HepG2 (cell line): ENCODE measurements at regions not wholly inside any gene's neighbourhood (a gene's known extent, or its start where the extent isn't known, plus 50 kb on each side); places are given as distances from the start of the nearest gene placed in this dataset.

ENCODE experiments used
- ATAC-seq: fragments of 200-7000 bp; cut with Tn5 transposase; 3 replicates; pipeline ENCODE4 v1.9.1; 2020; ENCODE audit warnings: mild to moderate bottlenecking, moderate library complexity
- BruUV-seq: library from RNA; stranded (reverse); fragments of 400-500 nt; replicated peaks from 2 replicates; lab custom pipeline; 2021; lab: Mats Ljungman, UMichigan
- CTCF ChIA-PET: fragments of 300-600 bp; formaldehyde crosslinking; extraction: SDS; loops from one replicate; lab custom pipeline; 2021; ENCODE audit warnings: low total read pairs, inconsistent platforms, low intra/inter-chr PET ratio; lab: Yijun Ruan, JAX
- POLR2A ChIA-PET: fragments of 350-600 bp; sonication (Branson Sonifier 250); formaldehyde crosslinking; loops from one replicate; lab custom pipeline; 2020; ENCODE audit warnings: antibody characterized with exemption, inconsistent platforms; lab: Yijun Ruan, JAX
- DNase-seq: peaks from one replicate; pipeline ENCODE4 v3.0.0-alpha.2; 2015; ENCODE audit warnings: low spot score
- FAIRE-seq: peaks from 3 replicates; lab custom pipeline; 2011; peaks lifted over from hg19 to GRCh38; lab: Jason Lieb, UNC
- H2AFZ ChIP-seq: one replicate; pipeline ENCODE4 v1.6.1; 2011; ENCODE audit warnings: low read length, inconsistent platforms
- H3K27ac ChIP-seq: fragments of 300-600 bp; 3 replicates; pipeline ENCODE4 v1.8.0; 2011; ENCODE audit warnings: mixed run types, mild to moderate bottlenecking, mixed read lengths, low read length, inconsistent platforms; ENCODE audit not compliant: insufficient read depth; ENCODE audit errors: extremely low read length
- H3K27me3 ChIP-seq, 2 experiments: fragments of 200-600 bp in 1 of 2; 2 replicates in 1 of 2; 3 replicates in 1 of 2; pipeline versions ENCODE4 v1.6.0 to v1.8.0; 2011; ENCODE audit warnings: low read length in 2 of 2, mild to moderate bottlenecking in 2 of 2, moderate library complexity in 2 of 2, inconsistent platforms in 1 of 2; ENCODE audit not compliant: insufficient read depth in 2 of 2, control insufficient read depth in 1 of 2
- H3K36me3 ChIP-seq, 2 experiments: fragments of 200-600 bp in 1 of 2; replicated peaks in 1 of 2; 2 replicates in 1 of 2; 3 replicates in 1 of 2; pipeline versions ENCODE4 v1.5.1 to v1.8.0; 2011; ENCODE audit warnings: low read length in 2 of 2, inconsistent platforms in 1 of 2; ENCODE audit not compliant: insufficient read depth in 2 of 2, control insufficient read depth in 1 of 2
- H3K4me1 ChIP-seq: 2 replicates; pipeline ENCODE4 v1.5.1; 2012; ENCODE audit warnings: low read length, inconsistent platforms; ENCODE audit not compliant: insufficient read depth
- H3K4me2 ChIP-seq: 2 replicates; pipeline ENCODE4 v1.6.0; 2011; ENCODE audit warnings: low read depth, low read length, inconsistent platforms
- H3K4me3 ChIP-seq, 3 experiments: fragments of 200-600 bp in 1 of 3; sonication (generic), shearing (Covaris generic) in 1 of 3; replicated peaks in 1 of 3; 2 replicates each; pipeline ENCODE4 v1.5.1; 2011 to 2016; ENCODE audit warnings: low read length in 3 of 3, inconsistent platforms in 2 of 3, low read depth in 2 of 3, mild to moderate bottlenecking in 2 of 3, control low read depth in 1 of 3, mixed read lengths in 1 of 3; ENCODE audit not compliant: insufficient read depth in 1 of 3
- H3K79me2 ChIP-seq: one replicate; pipeline ENCODE4 v1.6.1; 2011; ENCODE audit warnings: low read length, inconsistent platforms; ENCODE audit not compliant: insufficient read depth
- H3K9ac ChIP-seq: 2 replicates; pipeline ENCODE4 v1.6.0; 2011; ENCODE audit warnings: mild to moderate bottlenecking, low read depth, low read length, inconsistent platforms; ENCODE audit not compliant: insufficient read depth
- H3K9me3 ChIP-seq: 2 replicates; pipeline ENCODE4 v1.5.1; 2012; ENCODE audit warnings: mild to moderate bottlenecking, low read length
- H4K20me1 ChIP-seq: 2 replicates; pipeline ENCODE4 v1.6.0; 2011; ENCODE audit warnings: inconsistent platforms, mild to moderate bottlenecking, low read length, moderate library complexity; ENCODE audit not compliant: insufficient read depth
- ARNTL ChIP-seq: sonication (generic); formaldehyde crosslinking; IDR thresholded peaks from 2 replicates; pipeline ENCODE4 v1.4.0; 2020; ENCODE audit warnings: mild to moderate bottlenecking, missing genetic modification reagents
- JUND ChIP-seq: sonication (generic); formaldehyde crosslinking; IDR thresholded peaks from 2 replicates; pipeline ENCODE4 v1.8.0; 2022; ENCODE audit warnings: mild to moderate bottlenecking, missing genetic modification reagents
- SNAPC4 ChIP-seq: sonication (generic); formaldehyde crosslinking; IDR thresholded peaks from 2 replicates; pipeline ENCODE4 v1.4.0; 2020; ENCODE audit warnings: mild to moderate bottlenecking, missing genetic modification reagents
- ZNF382 ChIP-seq: sonication (generic); formaldehyde crosslinking; IDR thresholded peaks from 2 replicates; pipeline ENCODE4 v1.5.0; 2020; ENCODE audit warnings: missing genetic modification reagents, mild to moderate bottlenecking, borderline replicate concordance
- ZNF572 ChIP-seq: sonication (generic); formaldehyde crosslinking; IDR thresholded peaks from 2 replicates; pipeline ENCODE4 v1.5.1; 2020; ENCODE audit warnings: mild to moderate bottlenecking, missing genetic modification reagents
- ZNF644 ChIP-seq: IDR thresholded peaks from 2 replicates; pipeline ENCODE4 v1.6.1; 2016; ENCODE audit warnings: low read depth
- ZNF841 ChIP-seq: sonication (generic); formaldehyde crosslinking; IDR thresholded peaks from 2 replicates; pipeline ENCODE4 v1.8.1; 2023; ENCODE audit warnings: missing genetic modification reagents, borderline replicate concordance
- WGBS: methylation state at CpG from one replicate; pipeline ENCODE4 v1.1.6; 2017; ENCODE audit warnings: low lambda C conversion rate; 5-methylcytosine and 5-hydroxymethylcytosine counted together
- in situ Hi-C: cut with HindIII; loops from 2 replicates; pipeline ENCODE4 v1.10.0; 2017; ENCODE audit warnings: low pct_unique_long_range_greater_than_20kb; ENCODE audit not compliant: extremely low pct_ligation_motif_present
- intact Hi-C: fragments of 100-400 bp; cut with micrococcal nuclease; formaldehyde crosslinking; loops from one replicate; pipeline ENCODE4 v1.10.0; 2022; ENCODE audit not compliant: unreplicated experiment
- TF ChIP-seq, protein P1 (sequence below): sonication (generic); formaldehyde crosslinking; IDR thresholded peaks from 2 replicates; pipeline ENCODE4 v1.4.0; 2020; ENCODE audit warnings: missing genetic modification reagents
- TF ChIP-seq, protein P2 (sequence below): sonication (generic); formaldehyde crosslinking; IDR thresholded peaks from 2 replicates; pipeline ENCODE4 v1.4.0; 2020; ENCODE audit warnings: missing genetic modification reagents

DNA sequence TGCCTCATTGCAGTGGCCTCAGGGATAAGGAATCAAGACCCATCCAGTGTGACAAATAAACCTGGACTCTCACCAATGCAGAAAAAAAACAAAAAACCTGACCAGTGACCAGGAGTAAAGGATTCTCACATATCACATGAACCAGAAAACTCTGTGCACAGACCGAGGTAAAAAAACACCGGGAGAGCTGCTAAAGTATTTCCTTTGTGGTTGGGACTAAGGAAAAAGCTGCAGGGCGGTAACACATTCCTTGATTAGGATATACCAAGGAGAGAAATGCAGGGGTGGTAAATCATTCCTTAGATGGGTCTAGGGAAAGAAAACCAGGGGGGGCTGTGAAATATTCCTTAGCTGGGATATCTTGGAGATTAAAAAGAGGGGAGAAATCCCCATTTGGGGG is 64.8 kb upstream of the ZNF85 start:
- no peak for FAIRE-seq
- H3K9ac ChIP-seq = no peak overlapping the region
- WGBS = 10% methylated on average over 3 of the region's 3 CpGs
- in situ Hi-C loops (no loop called here), intact Hi-C loops (no loop called here)
- H3K27me3 ChIP-seq = no peaks in the 10 kb centered on the region
- CTCF ChIA-PET = no interaction called here
- no peaks in the 10 kb centered on the region for H3K79me2 ChIP-seq
- no peak for ATAC-seq
- no peak overlapping the region for H3K4me3 ChIP-seq
- H2AFZ ChIP-seq = no peak overlapping the region
- no peaks in the 10 kb centered on the region for H3K36me3 ChIP-seq
- DNase-seq = no peak
- BruUV-seq = no TSS peak
- no peaks in the 10 kb centered on the region for H3K4me1 ChIP-seq
- H4K20me1 ChIP-seq = no peaks in the 10 kb centered on the region
- H3K27ac ChIP-seq = no peak overlapping the region
- peaks cover 53% of the 10 kb centered on the region for H3K9me3 ChIP-seq
- TF ChIP-seq ZNF644 (CRISPR knock-in tag) (no peak), ARNTL (CRISPR knock-in tag) (no peak), ZNF572 (CRISPR knock-in tag) (no peak), ZNF841 (CRISPR knock-in tag) (no peak), SNAPC4 (CRISPR knock-in tag) (no peak), JUND (no peak), ZNF382 (no peak)
- TF ChIP-seq, protein P1, sequence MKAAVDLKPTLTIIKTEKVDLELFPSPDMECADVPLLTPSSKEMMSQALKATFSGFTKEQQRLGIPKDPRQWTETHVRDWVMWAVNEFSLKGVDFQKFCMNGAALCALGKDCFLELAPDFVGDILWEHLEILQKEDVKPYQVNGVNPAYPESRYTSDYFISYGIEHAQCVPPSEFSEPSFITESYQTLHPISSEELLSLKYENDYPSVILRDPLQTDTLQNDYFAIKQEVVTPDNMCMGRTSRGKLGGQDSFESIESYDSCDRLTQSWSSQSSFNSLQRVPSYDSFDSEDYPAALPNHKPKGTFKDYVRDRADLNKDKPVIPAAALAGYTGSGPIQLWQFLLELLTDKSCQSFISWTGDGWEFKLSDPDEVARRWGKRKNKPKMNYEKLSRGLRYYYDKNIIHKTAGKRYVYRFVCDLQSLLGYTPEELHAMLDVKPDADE = no peak
- TF ChIP-seq, protein P2, sequence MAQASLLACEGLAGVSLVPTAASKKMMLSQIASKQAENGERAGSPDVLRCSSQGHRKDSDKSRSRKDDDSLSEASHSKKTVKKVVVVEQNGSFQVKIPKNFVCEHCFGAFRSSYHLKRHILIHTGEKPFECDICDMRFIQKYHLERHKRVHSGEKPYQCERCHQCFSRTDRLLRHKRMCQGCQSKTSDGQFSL (CRISPR knock-in tag) = no peak
- TF ChIP-seq, all 625 proteins: peak for 0
- POLR2A ChIA-PET = no interaction called here
- H3K4me2 ChIP-seq = no peak overlapping the region
